Fibroblast of lung (primary cell): ENCODE measurements at regions not wholly inside any gene's neighbourhood (a gene's known extent, or its start where the extent isn't known, plus 50 kb on each side); places are given as distances from the start of the nearest gene placed in this dataset.

Experiments
- DNase-seq, 2 donors: peaks; one replicate each; pipeline versions ENCODE4 v3.0.0 to v3.0.0-alpha.2; 2010; ENCODE audit warnings: low read depth in 2 of 2
- H2AFZ ChIP-seq: 2 replicates; pipeline ENCODE4 v1.5.1; 2012; ENCODE audit warnings: low read length, control low read depth, inconsistent platforms
- H3K27ac ChIP-seq: 2 replicates; pipeline ENCODE4 v1.5.1; 2011; ENCODE audit warnings: low read length, control low read depth; ENCODE audit not compliant: insufficient read depth
- H3K27me3 ChIP-seq: 2 replicates; pipeline ENCODE4 v1.5.1; 2011; ENCODE audit warnings: mild to moderate bottlenecking, low read length; ENCODE audit not compliant: control insufficient read depth, insufficient read depth
- H3K36me3 ChIP-seq: 2 replicates; pipeline ENCODE4 v1.5.1; 2011; ENCODE audit warnings: low read length; ENCODE audit not compliant: control insufficient read depth, insufficient read depth
- H3K4me1 ChIP-seq: 2 replicates; pipeline ENCODE4 v1.5.1; 2011; ENCODE audit warnings: low read length; ENCODE audit not compliant: control insufficient read depth, insufficient read depth; ENCODE audit errors: extremely low read depth
- H3K4me2 ChIP-seq: 2 replicates; pipeline ENCODE4 v1.5.1; 2011; ENCODE audit warnings: low read length, control low read depth; ENCODE audit not compliant: insufficient read depth; ENCODE audit errors: extremely low read depth
- H3K4me3 ChIP-seq, 4 experiments: fragments of 200-600 bp in 1 of 4; sonication (generic) in 1 of 4; replicated peaks in 1 of 4; 2 replicates each; pipeline ENCODE4 v1.5.1; 2011 to 2016; ENCODE audit warnings: low read length in 4 of 4, low read depth in 3 of 4, mild to moderate bottlenecking in 3 of 4, control low read depth in 2 of 4, inconsistent platforms in 1 of 4, mixed read lengths in 1 of 4; ENCODE audit not compliant: insufficient read depth in 1 of 4; ENCODE audit errors: control extremely low read depth in 1 of 4
- H3K79me2 ChIP-seq: 2 replicates; pipeline ENCODE4 v1.5.1; 2012; ENCODE audit warnings: mild to moderate bottlenecking, low read length, inconsistent platforms; ENCODE audit not compliant: control insufficient read depth, insufficient read depth
- H3K9ac ChIP-seq: 2 replicates; pipeline ENCODE4 v1.5.1; 2011; ENCODE audit warnings: mild to moderate bottlenecking, low read length, control low read depth; ENCODE audit not compliant: insufficient read depth
- H3K9me3 ChIP-seq: 2 replicates; pipeline ENCODE4 v1.5.1; 2012; ENCODE audit warnings: low read depth, low read length; ENCODE audit not compliant: control insufficient read depth, insufficient read depth
- H4K20me1 ChIP-seq: 2 replicates; pipeline ENCODE4 v1.5.1; 2011; ENCODE audit warnings: low read length; ENCODE audit not compliant: control insufficient read depth, insufficient read depth; ENCODE audit errors: extremely low read depth
- CTCF ChIP-seq, 2 donors: IDR thresholded peaks in 1 of 2; conservative IDR thresholded peaks in 1 of 2; 1 replicate in 1 of 2; 2 replicates in 1 of 2; pipeline ENCODE4 v1.5.1; 2011 to 2012; ENCODE audit warnings: low read length in 2 of 2, control low read depth in 1 of 2, inconsistent platforms in 1 of 2, low read depth in 1 of 2, mild to moderate bottlenecking in 1 of 2
- EZH2 ChIP-seq: IDR thresholded peaks from 2 replicates; pipeline ENCODE4 v1.5.1; 2012; ENCODE audit warnings: low read length, control low read depth, mild to moderate bottlenecking; ENCODE audit errors: missing control alignments

DNA sequence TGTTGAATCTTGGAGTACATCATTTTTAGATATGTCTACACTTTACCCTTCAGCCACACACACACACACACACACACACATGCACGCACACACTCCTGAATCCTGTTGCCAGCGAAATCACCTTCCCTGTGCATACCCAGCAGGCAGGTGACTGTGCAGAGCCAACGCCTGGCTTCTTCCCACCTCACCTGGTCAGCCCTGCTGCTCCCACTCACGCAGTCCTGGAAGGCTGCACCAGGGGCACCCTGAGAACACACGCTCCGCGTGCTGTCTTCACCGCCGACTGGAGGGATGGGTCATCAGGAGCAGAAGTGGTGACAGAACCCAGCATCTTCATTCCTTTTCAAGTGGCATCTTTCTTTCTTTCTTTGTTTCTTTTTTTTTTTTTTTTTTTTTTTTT, 94.6 kb downstream of the TBXT start:
- Histone ChIP-seq H2AFZ (no peak overlapping the region), H3K79me2 (no peaks in the 10 kb centered on the region), H3K4me2 (no peak overlapping the region), H3K9me3 (no peaks in the 10 kb centered on the region), H3K27ac (no peak overlapping the region), H3K4me3 (no peak overlapping the region), H4K20me1 (no peaks in the 10 kb centered on the region), H3K4me1 (no peaks in the 10 kb centered on the region), H3K9ac (no peak overlapping the region), H3K27me3 (no peaks in the 10 kb centered on the region), H3K36me3 (no peaks in the 10 kb centered on the region)
- DNase-seq: no peak
- TF ChIP-seq EZH2 (no peak), CTCF (conservative IDR thresholded peaks at IDR 0.05 in 1 of 2, IDR thresholded peaks at IDR 0.05 in 1 of 2; ENCODE audit: low read depth in 1 of 2, low read length in 2 of 2) (no peak)

DNA sequence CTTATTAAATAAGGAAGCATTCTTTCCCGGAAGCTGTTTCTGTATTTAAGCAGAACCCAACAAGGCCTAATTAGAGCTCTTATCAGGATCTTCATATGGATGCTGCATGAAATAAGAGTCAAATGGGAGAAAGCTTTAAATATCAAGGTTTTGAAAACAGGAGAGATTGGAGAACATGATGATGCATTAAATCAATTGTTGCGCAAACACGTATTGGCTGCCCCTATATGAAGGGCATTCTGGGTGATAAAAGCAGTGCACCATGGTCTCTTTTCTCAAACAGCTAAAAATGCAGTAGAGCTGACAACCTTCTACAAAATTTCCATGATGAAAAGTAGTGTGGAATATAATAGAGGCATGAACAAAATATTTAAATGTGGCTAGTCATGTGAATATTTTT, 98.9 kb downstream of the TBXT start:
- H3K36me3 ChIP-seq: no peaks in the 10 kb centered on the region
- no peaks in the 10 kb centered on the region for H3K9me3 ChIP-seq
- no peak for DNase-seq
- H3K4me2 ChIP-seq: no peak overlapping the region
- H4K20me1 ChIP-seq: no peaks in the 10 kb centered on the region
- no peak for TF ChIP-seq CTCF (conservative IDR thresholded peaks at IDR 0.05 in 1 of 2, IDR thresholded peaks at IDR 0.05 in 1 of 2; ENCODE audit: low read depth in 1 of 2, low read length in 2 of 2)
- TF ChIP-seq EZH2: no peak
- no peak overlapping the region for H3K4me3 ChIP-seq
- H2AFZ ChIP-seq: no peak overlapping the region
- no peak overlapping the region for H3K27ac ChIP-seq
- H3K4me1 ChIP-seq: no peaks in the 10 kb centered on the region
- no peak overlapping the region for H3K9ac ChIP-seq
- H3K27me3 ChIP-seq: no peaks in the 10 kb centered on the region
- H3K79me2 ChIP-seq: no peaks in the 10 kb centered on the region

- H3K79me2 ChIP-seq: no peaks in the 10 kb centered on the region
Observed at GRCh38 chr6:166058064-166058739, 109.4 kb downstream of the TBXT start.

More at GRCh38 chr6:166058064-166058739, 109.4 kb downstream of the TBXT start:
- H3K9me3 ChIP-seq: no peaks in the 10 kb centered on the region
- no peaks in the 10 kb centered on the region for H3K36me3 ChIP-seq
- H4K20me1 ChIP-seq: no peaks in the 10 kb centered on the region
- no peak for TF ChIP-seq CTCF (conservative IDR thresholded peaks at IDR 0.05 in 1 of 2, IDR thresholded peaks at IDR 0.05 in 1 of 2; ENCODE audit: low read depth in 1 of 2, low read length in 2 of 2)
- no peak for TF ChIP-seq EZH2
- H3K27me3 ChIP-seq: no peaks in the 10 kb centered on the region
- no peak overlapping the region for H3K9ac ChIP-seq
- H3K4me1 ChIP-seq: no peaks in the 10 kb centered on the region
- H3K4me2 ChIP-seq: no peak overlapping the region
- H3K4me3 ChIP-seq: no peak overlapping the region
- H3K27ac ChIP-seq: no peak overlapping the region
- DNase-seq: peak in 1 of 2 donors; percentile 78
- H2AFZ ChIP-seq: no peak overlapping the region
